ENCODE measurements at regions not wholly inside any gene's neighbourhood (a gene's known extent, or its start where the extent isn't known, plus 50 kb on each side); places are given as distances from the start of the nearest gene placed in this dataset.

- intact Hi-C loops (cut with micrococcal nuclease) = no loop called here
These were observed 297.9 kb downstream of the TLE1 start for GRCh38 chr9:81391457-81391825.

GRCh38 chr9:81390792-81391456 lies 298.4 kb downstream of the TLE1 start:
- intact Hi-C loops (cut with micrococcal nuclease) = no loop called here

- intact Hi-C loops (cut with micrococcal nuclease) = no loop called here
These were observed 299.8 kb downstream of the TLE1 start for GRCh38 chr9:81389569-81389993.

- intact Hi-C loops (cut with micrococcal nuclease) = no loop called here
These were observed 300.5 kb downstream of the TLE1 start for GRCh38 chr9:81388831-81389230.

- intact Hi-C loops (cut with micrococcal nuclease) = no loop called here
These were observed 301.8 kb downstream of the TLE1 start for GRCh38 chr9:81387360-81388106.

- intact Hi-C loops (cut with micrococcal nuclease) = no loop called here
These were observed 304.4 kb downstream of the TLE1 start for GRCh38 chr9:81384911-81385310.

- intact Hi-C loops (cut with micrococcal nuclease) = no loop called here
These were observed 307.1 kb downstream of the TLE1 start for GRCh38 chr9:81382281-81382680.

- intact Hi-C loops (cut with micrococcal nuclease) = no loop called here
These were observed 307.7 kb downstream of the TLE1 start for GRCh38 chr9:81381694-81382093.

- intact Hi-C loops (cut with micrococcal nuclease) = no loop called here
These were observed 308.6 kb downstream of the TLE1 start for GRCh38 chr9:81380504-81381359.

- intact Hi-C loops (cut with micrococcal nuclease) = no loop called here
These were observed 309.7 kb downstream of the TLE1 start for GRCh38 chr9:81379655-81380054.

GRCh38 chr9:81377921-81378320 lies 311.4 kb downstream of the TLE1 start:
- intact Hi-C loops (cut with micrococcal nuclease) = no loop called here

GRCh38 chr9:81377320-81377719 lies 312.0 kb downstream of the TLE1 start:
- intact Hi-C loops (cut with micrococcal nuclease) = no loop called here

GRCh38 chr9:81375187-81376100 lies 313.9 kb downstream of the TLE1 start:
- intact Hi-C loops (cut with micrococcal nuclease) = no loop called here

GRCh38 chr9:81374459-81375186 lies 314.7 kb downstream of the TLE1 start:
- intact Hi-C loops (cut with micrococcal nuclease) = no loop called here

GRCh38 chr9:81373294-81373693 lies 316.1 kb downstream of the TLE1 start:
- intact Hi-C loops (cut with micrococcal nuclease) = no loop called here

- intact Hi-C loops (cut with micrococcal nuclease) = no loop called here
These were observed 316.6 kb downstream of the TLE1 start for GRCh38 chr9:81372628-81373191.

- intact Hi-C loops (cut with micrococcal nuclease) = no loop called here
These were observed 317.5 kb downstream of the TLE1 start for GRCh38 chr9:81371824-81372223.

GRCh38 chr9:81370650-81371049 lies 318.7 kb downstream of the TLE1 start:
- intact Hi-C loops (cut with micrococcal nuclease) = no loop called here

- intact Hi-C loops (cut with micrococcal nuclease) = no loop called here
These were observed 319.3 kb downstream of the TLE1 start for GRCh38 chr9:81370096-81370495.

- intact Hi-C loops (cut with micrococcal nuclease) = no loop called here
These were observed 320.2 kb downstream of the TLE1 start for GRCh38 chr9:81369121-81369520.
